ENCODE measurements at regions not wholly inside any gene's neighbourhood (a gene's known extent, or its start where the extent isn't known, plus 50 kb on each side); places are given as distances from the start of the nearest gene placed in this dataset.
"Not testable (repeated sequence)": the region's sequence is repeated elsewhere in the genome, so short reads cannot be mapped to it uniquely, and the experiment has no call there.

- no peak for DNase-seq (ENCODE audit: low read depth in 3 of 3)
These were observed 112.5 kb upstream of the CD82 start for GRCh38 chr11:44452827-44453572.

- DNase-seq (ENCODE audit: low read depth in 3 of 3), result no peak
These were observed 111.6 kb upstream of the CD82 start for GRCh38 chr11:44453871-44454270.

DNA sequence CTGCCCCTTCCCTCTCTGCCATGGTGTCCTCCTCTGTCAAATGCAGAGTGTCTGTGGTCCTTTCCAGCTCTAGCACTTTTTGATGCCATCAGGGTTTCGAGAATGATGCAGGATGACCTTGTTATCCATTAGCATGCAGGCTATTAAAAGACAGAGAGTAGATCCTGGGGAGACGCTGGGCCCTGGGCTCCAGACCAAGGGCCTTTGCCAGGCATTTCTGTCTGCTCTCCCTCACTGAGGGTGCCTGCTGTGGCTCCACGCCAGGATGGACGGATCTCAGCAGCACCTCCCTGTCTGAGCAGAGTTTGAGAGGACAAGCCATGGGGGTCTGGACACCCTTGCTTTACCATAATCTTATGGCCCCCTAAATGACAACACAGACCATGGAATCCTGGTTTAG, 110.8 kb upstream of the CD82 start:
- DNase-seq (ENCODE audit: low read depth in 3 of 3), result no peak

DNA sequence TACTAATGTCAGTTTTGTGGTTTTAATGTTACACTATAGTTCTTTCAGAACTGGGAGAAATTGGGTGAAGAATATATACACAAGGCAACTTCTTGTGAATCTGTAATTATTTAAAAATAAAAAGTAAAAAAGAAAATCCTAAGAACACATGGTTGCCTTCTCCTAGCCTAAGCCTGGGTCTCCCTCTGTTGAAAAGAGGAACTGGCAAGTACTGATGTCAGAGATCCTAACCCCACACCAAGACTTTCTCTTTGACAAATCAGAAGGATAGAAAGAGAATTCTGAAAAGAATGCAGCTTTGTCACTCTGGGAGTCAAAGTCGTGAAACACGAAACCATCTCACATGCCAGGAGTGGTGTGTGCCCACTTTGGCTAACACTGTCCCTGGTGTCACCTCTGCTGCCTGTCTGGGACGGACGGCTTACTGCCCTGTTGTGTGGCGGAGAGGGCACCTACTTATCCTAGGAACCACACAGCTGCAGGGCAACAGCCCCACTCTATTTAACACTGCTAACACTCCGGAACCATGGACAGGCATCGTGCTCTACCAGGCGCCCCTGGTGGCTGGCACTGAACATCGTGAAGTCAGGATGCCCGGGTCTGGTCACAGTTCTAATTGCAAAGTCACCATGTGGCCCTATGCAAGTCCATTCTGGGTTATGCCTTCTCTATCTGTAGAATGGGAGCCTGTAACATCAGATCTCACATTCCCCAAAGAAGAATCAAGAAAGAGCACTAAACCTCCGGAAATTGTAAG, 108.7 kb upstream of the CD82 start:
- no peak for DNase-seq (ENCODE audit: low read depth in 3 of 3)

GRCh38 chr11:44457862-44458261, 107.6 kb upstream of the CD82 start:
- DNase-seq (ENCODE audit: low read depth in 3 of 3), result no peak

DNA sequence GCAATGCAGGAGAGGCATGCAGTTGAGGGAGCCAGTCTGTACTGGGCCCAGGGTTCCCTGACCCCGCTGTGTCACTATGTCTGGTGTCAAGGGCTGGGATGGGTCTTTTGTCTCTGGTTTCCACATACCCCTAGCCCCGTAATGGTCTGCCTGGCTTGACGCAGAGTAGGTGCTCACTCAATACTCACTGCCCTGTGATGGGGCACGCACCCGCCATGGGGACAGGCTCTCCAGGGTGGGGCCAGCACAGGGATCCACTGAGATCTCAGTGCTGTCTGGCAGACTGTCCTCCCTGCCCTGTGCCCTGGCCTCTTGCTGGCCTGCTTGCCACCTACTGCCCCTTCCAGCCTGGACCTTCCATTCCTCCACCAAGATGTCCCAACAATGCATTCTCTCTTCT, 101.7 kb upstream of the CD82 start:
- no peak for DNase-seq (ENCODE audit: low read depth in 3 of 3)

GRCh38 chr11:44464741-44465140, 100.7 kb upstream of the CD82 start:
- DNase-seq (ENCODE audit: low read depth in 3 of 3), result no peak

GRCh38 chr11:44466531-44467205, 98.8 kb upstream of the CD82 start:
- no peak for DNase-seq (ENCODE audit: low read depth in 3 of 3)

GRCh38 chr11:44467413-44467812, 98.0 kb upstream of the CD82 start:
- DNase-seq (ENCODE audit: low read depth in 3 of 3), result no peak

GRCh38 chr11:44467931-44468330, 97.5 kb upstream of the CD82 start:
- DNase-seq (ENCODE audit: low read depth in 3 of 3), result no peak

GRCh38 chr11:44468345-44468988, 97.0 kb upstream of the CD82 start:
- no peak for DNase-seq (ENCODE audit: low read depth in 3 of 3)

DNA sequence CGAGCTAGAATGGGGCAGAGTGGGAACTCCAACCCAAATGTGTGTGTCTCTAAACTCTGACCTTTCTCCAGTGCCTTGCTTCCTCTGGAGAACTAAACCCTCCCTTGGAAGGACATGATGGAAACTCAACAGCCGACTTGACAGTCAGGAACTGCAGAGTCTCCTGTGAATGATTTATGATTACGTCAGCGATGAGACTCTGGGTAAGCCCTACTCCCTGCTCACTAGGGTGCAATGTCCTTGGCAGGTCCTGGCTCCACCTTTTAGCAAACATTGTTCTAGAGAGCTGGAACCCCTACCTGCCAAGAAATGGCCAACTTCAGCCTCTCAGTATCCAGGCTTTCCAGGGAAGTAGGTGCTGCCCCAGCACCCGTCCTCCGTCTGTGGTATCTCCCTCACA, 96.1 kb upstream of the CD82 start:
- DNase-seq (ENCODE audit: low read depth in 3 of 3), result no peak

DNA sequence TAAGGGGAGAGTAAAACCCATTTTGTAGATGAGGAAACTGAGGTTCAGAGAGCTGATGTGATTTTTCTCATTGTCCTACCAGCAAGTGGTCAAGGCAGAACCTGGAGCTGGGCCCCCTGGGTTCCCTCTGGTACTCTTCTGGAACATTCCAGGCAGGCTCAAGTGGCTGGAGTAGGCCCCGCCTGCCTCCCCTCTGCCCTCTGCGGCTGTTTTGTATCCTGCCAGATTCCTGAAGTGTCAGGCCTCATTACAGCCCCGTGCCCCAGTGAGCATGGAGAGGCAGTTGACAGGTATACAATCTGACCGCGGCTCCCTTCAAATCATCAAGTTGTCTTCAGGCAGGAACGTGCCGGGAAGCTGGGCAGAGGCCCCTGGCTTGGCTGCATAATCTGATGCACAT, 94.6 kb upstream of the CD82 start:
- no peak for DNase-seq (ENCODE audit: low read depth in 3 of 3)

DNA sequence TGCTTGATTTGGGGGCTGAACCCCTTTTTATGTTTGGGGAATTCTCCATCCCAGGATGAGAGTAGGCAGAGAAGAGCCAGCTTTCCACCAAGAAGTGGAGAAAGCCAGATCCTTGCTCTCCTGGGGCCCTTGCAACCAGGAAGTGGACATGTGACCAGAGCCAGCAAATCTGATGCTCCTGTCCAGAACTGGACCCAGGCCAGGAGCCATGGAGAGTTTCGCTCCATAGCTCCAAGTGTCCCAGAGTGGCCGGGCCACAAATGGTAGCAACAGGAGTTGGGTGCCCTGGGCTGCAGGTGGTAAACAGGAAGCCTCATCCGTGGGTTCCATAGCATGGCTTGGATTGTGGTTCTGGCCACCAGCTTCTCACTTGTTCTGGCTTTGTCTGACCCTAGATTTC, 93.9 kb upstream of the CD82 start:
- DNase-seq (ENCODE audit: low read depth in 3 of 3), result no peak

- DNase-seq (ENCODE audit: low read depth in 3 of 3), result no peak
These were observed 92.5 kb upstream of the CD82 start for GRCh38 chr11:44472916-44473315.

- no peak for DNase-seq (ENCODE audit: low read depth in 3 of 3)
These were observed 90.8 kb upstream of the CD82 start for GRCh38 chr11:44474702-44475101.

DNA sequence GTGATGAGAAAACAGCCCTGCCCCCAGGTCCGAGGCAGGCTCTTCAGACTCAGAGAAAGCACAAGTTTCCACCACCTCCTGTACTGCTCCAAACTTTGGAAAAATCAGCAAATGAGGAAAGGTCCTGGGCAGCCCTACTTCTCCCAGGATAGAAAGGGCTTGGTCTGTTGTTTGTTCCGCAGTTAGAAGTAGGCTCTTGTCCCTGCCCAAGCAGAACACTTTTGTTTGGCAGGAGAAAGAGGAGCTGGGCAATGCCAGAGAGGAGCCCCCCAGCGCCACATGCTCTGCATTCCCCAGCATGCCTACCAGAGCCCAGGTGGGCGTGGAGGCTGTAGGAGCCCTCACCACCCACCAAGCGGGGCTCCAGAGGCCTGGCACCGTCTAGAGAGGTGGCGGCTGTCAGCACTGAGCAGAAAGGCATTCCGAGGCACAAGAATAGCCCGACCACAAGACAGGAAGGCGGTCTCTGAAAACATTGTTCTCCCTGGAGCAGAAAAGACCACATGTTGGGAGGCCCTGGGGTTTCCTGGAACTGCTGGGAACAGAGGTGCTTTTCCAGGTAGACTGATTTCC, 90.3 kb upstream of the CD82 start:
- no peak for DNase-seq (ENCODE audit: low read depth in 3 of 3)

- not testable (repeated sequence) for DNase-seq (ENCODE audit: low read depth in 3 of 3)
These were observed 83.1 kb upstream of the CD82 start for GRCh38 chr11:44482338-44482737.

DNA sequence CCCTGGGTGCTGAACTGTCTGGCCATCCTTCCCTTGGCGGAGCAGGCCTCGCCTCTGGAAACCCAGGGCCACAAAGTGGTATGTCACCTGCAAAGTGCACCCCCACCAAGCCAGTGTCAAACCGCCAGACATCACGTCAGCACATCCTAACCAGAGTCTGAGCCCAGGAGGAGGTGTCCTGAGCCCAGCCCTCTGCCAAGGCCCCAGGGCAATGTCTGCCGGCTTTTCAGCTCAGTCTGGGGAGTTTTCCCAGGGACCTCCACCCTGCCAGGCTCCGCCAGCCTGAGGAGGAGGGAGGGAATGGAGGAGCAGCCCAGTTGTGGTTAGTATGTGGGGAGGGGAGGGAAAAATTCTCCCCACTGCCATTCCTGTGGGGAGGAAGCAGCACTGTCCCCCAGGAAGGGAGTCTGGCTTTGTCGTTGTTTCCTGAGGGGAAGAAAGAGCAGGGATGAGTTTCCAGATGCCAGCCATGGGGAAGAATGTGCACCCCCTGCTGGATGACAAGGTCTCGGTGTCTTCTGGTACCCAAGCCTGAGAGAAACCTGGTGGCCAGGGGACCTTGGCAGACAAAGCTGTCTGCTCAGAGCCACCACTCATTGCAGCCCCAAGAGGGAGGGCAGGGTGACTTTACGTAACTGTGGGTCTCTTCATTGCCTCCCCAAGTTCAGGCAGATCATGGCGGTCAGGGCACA, 81.4 kb upstream of the CD82 start:
- no peak for DNase-seq (ENCODE audit: low read depth in 3 of 3)

DNA sequence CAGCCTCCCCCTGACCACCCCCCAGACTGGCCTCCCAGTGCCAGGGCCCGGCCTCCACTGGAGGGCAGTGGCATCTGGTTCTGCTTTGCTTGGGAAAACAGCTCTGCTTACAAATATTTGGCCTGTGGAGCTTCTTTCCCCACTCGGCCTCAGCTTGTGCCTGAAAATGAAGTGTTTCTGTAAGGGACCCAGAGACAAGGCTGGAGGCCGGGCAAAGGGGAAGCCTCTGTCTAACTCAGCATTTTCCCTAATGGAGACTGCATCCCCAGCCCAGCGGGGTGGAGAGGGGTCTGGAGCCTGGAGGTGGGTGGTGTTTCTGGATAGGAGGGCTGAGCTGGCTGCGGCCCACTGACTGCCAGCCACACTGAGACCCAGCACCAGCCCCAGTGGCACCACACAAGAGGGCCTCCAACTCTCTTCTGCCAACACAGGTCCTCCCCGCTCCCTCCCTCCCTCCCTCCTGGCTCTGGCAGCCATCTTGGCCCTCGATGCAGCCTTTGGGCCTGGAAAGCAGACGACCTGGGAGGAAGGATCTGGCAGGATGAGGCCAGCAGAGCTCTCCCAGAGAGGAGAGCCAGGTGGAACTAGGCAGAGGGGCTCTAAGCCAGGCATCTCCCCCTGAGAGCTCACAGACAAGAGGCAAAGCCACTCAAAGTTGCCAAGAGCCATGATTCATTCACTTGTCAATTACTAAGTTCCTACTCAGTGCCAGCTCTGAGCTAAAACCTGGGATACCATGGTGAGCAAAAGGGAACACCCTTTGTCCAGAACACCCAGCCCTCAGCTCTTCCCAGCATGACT, 77.1 kb upstream of the CD82 start:
- DNase-seq (ENCODE audit: low read depth in 3 of 3), result no peak

DNA sequence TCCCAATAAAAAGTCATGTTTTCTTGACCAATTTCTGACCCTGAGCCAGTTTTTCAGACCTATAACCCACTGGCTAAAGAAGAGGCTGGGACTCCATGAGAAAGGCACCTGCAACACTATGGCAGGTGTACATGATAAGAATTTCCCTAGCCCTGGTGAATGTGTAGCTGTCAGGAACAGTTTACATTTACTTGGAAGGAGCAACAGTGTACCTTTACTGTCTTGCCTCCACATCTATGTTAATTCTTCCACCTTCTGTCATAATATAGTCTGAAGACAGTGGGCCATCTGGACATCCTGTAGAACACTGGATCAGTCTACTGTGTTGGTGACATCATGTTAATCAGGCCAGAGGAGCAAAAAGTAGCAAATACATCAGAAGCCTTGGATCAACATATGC, 72.1 kb upstream of the CD82 start:
- DNase-seq (ENCODE audit: low read depth in 3 of 3), result no peak
